SK-N-SH treated with all-trans-retinoic acid at 6 μM for 48 hours (cell line): ENCODE measurements at regions not wholly inside any gene's neighbourhood (a gene's known extent, or its start where the extent isn't known, plus 50 kb on each side); places are given as distances from the start of the nearest gene placed in this dataset.

ENCODE experiments used
- ESRRG ChIP-seq: fragments of 250-450 bp; sonication (Bioruptor Pico); IDR thresholded peaks from 2 replicates; pipeline ENCODE4 v1.6.1; 2021; ENCODE audit warnings: mild to moderate bottlenecking
- GLIS3 ChIP-seq: fragments of 250-450 bp; sonication (Bioruptor Pico); IDR thresholded peaks from 2 replicates; pipeline ENCODE4 v1.5.0; 2020; ENCODE audit warnings: mild to moderate bottlenecking, moderate library complexity
- RARB ChIP-seq: fragments of 250-450 bp; sonication (Bioruptor Pico); IDR thresholded peaks from 2 replicates; pipeline ENCODE4 v1.8.0; 2021; ENCODE audit warnings: mild to moderate bottlenecking, moderate library complexity
- SNAI2 ChIP-seq: fragments of 250-450 bp; sonication (Bioruptor Pico); IDR thresholded peaks from 2 replicates; pipeline ENCODE4 v1.5.0; 2020; ENCODE audit warnings: mild to moderate bottlenecking, moderate library complexity
- ZFP30 ChIP-seq: fragments of 450-650 bp; formaldehyde crosslinking; IDR thresholded peaks from 2 replicates; pipeline ENCODE4 v1.5.0; 2022; ENCODE audit warnings: mild to moderate bottlenecking, moderate library complexity
- ZNF565 ChIP-seq: fragments of 450-650 bp; formaldehyde crosslinking; conservative IDR thresholded peaks from 2 replicates; pipeline ENCODE4 v1.5.0; 2020; ENCODE audit warnings: low read depth, mild to moderate bottlenecking, moderate library complexity
- ZNF70 ChIP-seq: fragments of 450-650 bp; formaldehyde crosslinking; IDR thresholded peaks from 2 replicates; pipeline ENCODE4 v1.5.0; 2020; ENCODE audit warnings: mild to moderate bottlenecking, moderate library complexity
- ZNF8 ChIP-seq: fragments of 450-650 bp; formaldehyde crosslinking; IDR thresholded peaks from 2 replicates; pipeline ENCODE4 v1.5.0; 2020; ENCODE audit warnings: mild to moderate bottlenecking, moderate library complexity
- TF ChIP-seq, protein P1 (sequence below): fragments of 250-450 bp; sonication (Bioruptor Pico); IDR thresholded peaks from 2 replicates; pipeline ENCODE4 v1.5.1; 2020; ENCODE audit warnings: low read depth, mild to moderate bottlenecking, moderate library complexity
- TF ChIP-seq, protein P2 (sequence below): fragments of 250-450 bp; sonication (Bioruptor Pico); IDR thresholded peaks from 2 replicates; pipeline ENCODE4 v1.8.0; 2020; ENCODE audit warnings: mild to moderate bottlenecking, moderate library complexity, borderline replicate concordance
- TF ChIP-seq, protein P3 (sequence below): fragments of 250-450 bp; sonication (Bioruptor Pico); IDR thresholded peaks from 2 replicates; pipeline ENCODE4 v1.8.0; 2021; ENCODE audit warnings: low read depth, mild to moderate bottlenecking, moderate library complexity, borderline replicate concordance
- TF ChIP-seq, protein P4 (sequence below): fragments of 250-450 bp; sonication (Bioruptor Pico); IDR thresholded peaks from 2 replicates; pipeline ENCODE4 v1.5.1; 2021; ENCODE audit warnings: mild to moderate bottlenecking, moderate library complexity

DNA sequence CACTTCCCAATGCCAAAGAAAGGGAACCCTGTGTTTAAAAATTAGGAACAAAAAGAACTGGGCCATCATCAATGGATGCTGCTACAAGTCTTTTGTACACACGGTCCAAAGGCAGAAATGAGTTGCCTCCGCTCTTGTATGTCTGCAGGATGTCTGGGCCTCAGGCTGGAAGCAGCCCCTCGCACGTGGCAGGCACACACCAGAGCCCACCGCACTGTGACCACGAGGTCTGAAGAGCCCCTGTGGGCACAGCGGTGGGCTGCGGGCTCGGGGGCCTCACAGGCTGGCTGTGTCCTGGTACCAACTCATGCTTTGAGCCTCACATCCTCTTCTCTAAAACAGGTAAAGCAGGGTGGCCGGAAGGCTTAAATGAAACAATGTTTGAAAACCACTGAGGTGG is 309.3 kb downstream of the C16orf95 start:
- TF ChIP-seq, protein P1, sequence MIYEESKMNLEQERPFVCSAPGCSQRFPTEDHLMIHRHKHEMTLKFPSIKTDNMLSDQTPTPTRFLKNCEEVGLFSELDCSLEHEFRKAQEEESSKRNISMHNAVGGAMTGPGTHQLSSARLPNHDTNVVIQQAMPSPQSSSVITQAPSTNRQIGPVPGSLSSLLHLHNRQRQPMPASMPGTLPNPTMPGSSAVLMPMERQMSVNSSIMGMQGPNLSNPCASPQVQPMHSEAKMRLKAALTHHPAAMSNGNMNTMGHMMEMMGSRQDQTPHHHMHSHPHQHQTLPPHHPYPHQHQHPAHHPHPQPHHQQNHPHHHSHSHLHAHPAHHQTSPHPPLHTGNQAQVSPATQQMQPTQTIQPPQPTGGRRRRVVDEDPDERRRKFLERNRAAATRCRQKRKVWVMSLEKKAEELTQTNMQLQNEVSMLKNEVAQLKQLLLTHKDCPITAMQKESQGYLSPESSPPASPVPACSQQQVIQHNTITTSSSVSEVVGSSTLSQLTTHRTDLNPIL (CRISPR knock-in tag), result no peak
- TF ChIP-seq SNAI2 (CRISPR knock-in tag) (no peak), ESRRG (CRISPR knock-in tag) (no peak), RARB (CRISPR knock-in tag) (no peak), ZFP30 (CRISPR knock-in tag) (no peak), GLIS3 (CRISPR knock-in tag) (no peak), ZNF565 (CRISPR knock-in tag) (no peak), ZNF8 (no peak), ZNF70 (CRISPR knock-in tag) (no peak)
- TF ChIP-seq, protein P2, sequence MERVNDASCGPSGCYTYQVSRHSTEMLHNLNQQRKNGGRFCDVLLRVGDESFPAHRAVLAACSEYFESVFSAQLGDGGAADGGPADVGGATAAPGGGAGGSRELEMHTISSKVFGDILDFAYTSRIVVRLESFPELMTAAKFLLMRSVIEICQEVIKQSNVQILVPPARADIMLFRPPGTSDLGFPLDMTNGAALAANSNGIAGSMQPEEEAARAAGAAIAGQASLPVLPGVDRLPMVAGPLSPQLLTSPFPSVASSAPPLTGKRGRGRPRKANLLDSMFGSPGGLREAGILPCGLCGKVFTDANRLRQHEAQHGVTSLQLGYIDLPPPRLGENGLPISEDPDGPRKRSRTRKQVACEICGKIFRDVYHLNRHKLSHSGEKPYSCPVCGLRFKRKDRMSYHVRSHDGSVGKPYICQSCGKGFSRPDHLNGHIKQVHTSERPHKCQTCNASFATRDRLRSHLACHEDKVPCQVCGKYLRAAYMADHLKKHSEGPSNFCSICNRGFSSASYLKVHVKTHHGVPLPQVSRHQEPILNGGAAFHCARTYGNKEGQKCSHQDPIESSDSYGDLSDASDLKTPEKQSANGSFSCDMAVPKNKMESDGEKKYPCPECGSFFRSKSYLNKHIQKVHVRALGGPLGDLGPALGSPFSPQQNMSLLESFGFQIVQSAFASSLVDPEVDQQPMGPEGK (CRISPR knock-in tag), result no peak
- TF ChIP-seq, protein P3, sequence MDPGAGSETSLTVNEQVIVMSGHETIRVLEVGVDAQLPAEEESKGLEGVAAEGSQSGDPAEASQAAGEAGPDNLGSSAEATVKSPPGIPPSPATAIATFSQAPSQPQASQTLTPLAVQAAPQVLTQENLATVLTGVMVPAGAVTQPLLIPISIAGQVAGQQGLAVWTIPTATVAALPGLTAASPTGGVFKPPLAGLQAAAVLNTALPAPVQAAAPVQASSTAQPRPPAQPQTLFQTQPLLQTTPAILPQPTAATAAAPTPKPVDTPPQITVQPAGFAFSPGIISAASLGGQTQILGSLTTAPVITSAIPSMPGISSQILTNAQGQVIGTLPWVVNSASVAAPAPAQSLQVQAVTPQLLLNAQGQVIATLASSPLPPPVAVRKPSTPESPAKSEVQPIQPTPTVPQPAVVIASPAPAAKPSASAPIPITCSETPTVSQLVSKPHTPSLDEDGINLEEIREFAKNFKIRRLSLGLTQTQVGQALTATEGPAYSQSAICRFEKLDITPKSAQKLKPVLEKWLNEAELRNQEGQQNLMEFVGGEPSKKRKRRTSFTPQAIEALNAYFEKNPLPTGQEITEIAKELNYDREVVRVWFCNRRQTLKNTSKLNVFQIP (CRISPR knock-in tag), result no peak
- TF ChIP-seq, protein P4, sequence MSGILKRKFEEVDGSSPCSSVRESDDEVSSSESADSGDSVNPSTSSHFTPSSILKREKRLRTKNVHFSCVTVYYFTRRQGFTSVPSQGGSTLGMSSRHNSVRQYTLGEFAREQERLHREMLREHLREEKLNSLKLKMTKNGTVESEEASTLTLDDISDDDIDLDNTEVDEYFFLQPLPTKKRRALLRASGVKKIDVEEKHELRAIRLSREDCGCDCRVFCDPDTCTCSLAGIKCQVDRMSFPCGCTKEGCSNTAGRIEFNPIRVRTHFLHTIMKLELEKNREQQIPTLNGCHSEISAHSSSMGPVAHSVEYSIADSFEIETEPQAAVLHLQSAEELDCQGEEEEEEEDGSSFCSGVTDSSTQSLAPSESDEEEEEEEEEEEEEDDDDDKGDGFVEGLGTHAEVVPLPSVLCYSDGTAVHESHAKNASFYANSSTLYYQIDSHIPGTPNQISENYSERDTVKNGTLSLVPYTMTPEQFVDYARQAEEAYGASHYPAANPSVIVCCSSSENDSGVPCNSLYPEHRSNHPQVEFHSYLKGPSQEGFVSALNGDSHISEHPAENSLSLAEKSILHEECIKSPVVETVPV, result no peak
